ENCODE measurements at regions not wholly inside any gene's neighbourhood (a gene's known extent, or its start where the extent isn't known, plus 50 kb on each side); places are given as distances from the start of the nearest gene placed in this dataset.

GRCh38 chr4:59175617-59176016 lies 2024.5 kb upstream of the ADGRL3 start:
- Histone ChIP-seq H3K79me2 (ENCODE audit: control insufficient read depth, insufficient read depth, low read length) (no peaks in the 10 kb centered on the region), H3K27me3 (ENCODE audit: insufficient read depth, low read length, poor library complexity) (no peaks in the 10 kb centered on the region), H4K8ac (ENCODE audit: low read depth, low read length) (no peak overlapping the region), H2AK5ac (ENCODE audit: low read length) (no peak overlapping the region), H3K36me3 (ENCODE audit: control insufficient read depth, insufficient read depth, low read length) (no peaks in the 10 kb centered on the region), H3K4me3 (ENCODE audit: low read length) (no peak overlapping the region), H3K56ac (ENCODE audit: low read length) (no peak overlapping the region), H3K4ac (ENCODE audit: low read depth, low read length) (no peak overlapping the region), H3K79me1 (ENCODE audit: low read length) (no peaks in the 10 kb centered on the region), H3K27ac (ENCODE audit: low read depth, low read length) (no peak overlapping the region), H2BK120ac (ENCODE audit: low read depth, low read length) (no peak overlapping the region), H3K18ac (ENCODE audit: low read length) (no peak overlapping the region), H3K9ac (ENCODE audit: low read length) (no peak overlapping the region), H4K5ac (ENCODE audit: low read length) (no peak overlapping the region), H3K4me1 (ENCODE audit: control insufficient read depth, low read depth, low read length) (no peaks in the 10 kb centered on the region), H2BK5ac (ENCODE audit: low read length) (no peak overlapping the region), H2BK15ac (replicated peaks; ENCODE audit: low read depth) (no peak overlapping the region), H3K4me2 (ENCODE audit: low read length) (no peak overlapping the region), H3K23ac (ENCODE audit: low read length) (no peak overlapping the region)
- DNase-seq: no peak
- no CpG with 5 or more reads among the region's 1 CpG for WGBS (ENCODE audit: extremely low coverage, insufficient coverage, low lambda C conversion rate)

GRCh38 chr4:59179372-59179771 lies 2020.8 kb upstream of the ADGRL3 start:
- Histone ChIP-seq H4K5ac (ENCODE audit: low read length) (no peak overlapping the region), H2AK5ac (ENCODE audit: low read length) (no peak overlapping the region), H3K27ac (ENCODE audit: low read depth, low read length) (no peak overlapping the region), H2BK120ac (ENCODE audit: low read depth, low read length) (no peak overlapping the region), H3K79me1 (ENCODE audit: low read length) (no peaks in the 10 kb centered on the region), H3K4ac (ENCODE audit: low read depth, low read length) (no peak overlapping the region), H3K79me2 (ENCODE audit: control insufficient read depth, insufficient read depth, low read length) (no peaks in the 10 kb centered on the region), H3K56ac (ENCODE audit: low read length) (no peak overlapping the region), H3K4me2 (ENCODE audit: low read length) (no peak overlapping the region), H3K4me3 (ENCODE audit: low read length) (no peak overlapping the region), H3K23ac (ENCODE audit: low read length) (no peak overlapping the region), H2BK15ac (replicated peaks; ENCODE audit: low read depth) (no peak overlapping the region), H3K4me1 (ENCODE audit: control insufficient read depth, low read depth, low read length) (no peaks in the 10 kb centered on the region), H3K36me3 (ENCODE audit: control insufficient read depth, insufficient read depth, low read length) (no peaks in the 10 kb centered on the region), H3K9ac (ENCODE audit: low read length) (no peak overlapping the region), H3K18ac (ENCODE audit: low read length) (no peak overlapping the region), H3K27me3 (ENCODE audit: insufficient read depth, low read length, poor library complexity) (no peaks in the 10 kb centered on the region), H4K8ac (ENCODE audit: low read depth, low read length) (no peak overlapping the region), H2BK5ac (ENCODE audit: low read length) (no peak overlapping the region)
- DNase-seq: no peak

GRCh38 chr4:59180161-59180560 lies 2020.0 kb upstream of the ADGRL3 start:
- H2BK15ac ChIP-seq (replicated peaks; ENCODE audit: low read depth): no peak overlapping the region
- H3K4me2 ChIP-seq (ENCODE audit: low read length): no peak overlapping the region
- no peak overlapping the region for H4K5ac ChIP-seq (ENCODE audit: low read length)
- no peak overlapping the region for H3K4me3 ChIP-seq (ENCODE audit: low read length)
- H3K27me3 ChIP-seq (ENCODE audit: insufficient read depth, low read length, poor library complexity): no peaks in the 10 kb centered on the region
- no peaks in the 10 kb centered on the region for H3K4me1 ChIP-seq (ENCODE audit: control insufficient read depth, low read depth, low read length)
- H2BK120ac ChIP-seq (ENCODE audit: low read depth, low read length): no peak overlapping the region
- H3K23ac ChIP-seq (ENCODE audit: low read length): no peak overlapping the region
- WGBS (ENCODE audit: extremely low coverage, insufficient coverage, low lambda C conversion rate): no CpG with 5 or more reads among the region's 11 CpGs
- H3K27ac ChIP-seq (ENCODE audit: low read depth, low read length): no peak overlapping the region
- H3K4ac ChIP-seq (ENCODE audit: low read depth, low read length): no peak overlapping the region
- H4K8ac ChIP-seq (ENCODE audit: low read depth, low read length): no peak overlapping the region
- H3K79me2 ChIP-seq (ENCODE audit: control insufficient read depth, insufficient read depth, low read length): no peaks in the 10 kb centered on the region
- no peak overlapping the region for H2BK5ac ChIP-seq (ENCODE audit: low read length)
- no peak overlapping the region for H3K56ac ChIP-seq (ENCODE audit: low read length)
- no peak for DNase-seq
- no peaks in the 10 kb centered on the region for H3K79me1 ChIP-seq (ENCODE audit: low read length)
- H3K18ac ChIP-seq (ENCODE audit: low read length): no peak overlapping the region
- no peaks in the 10 kb centered on the region for H3K36me3 ChIP-seq (ENCODE audit: control insufficient read depth, insufficient read depth, low read length)
- H3K9ac ChIP-seq (ENCODE audit: low read length): no peak overlapping the region
- H2AK5ac ChIP-seq (ENCODE audit: low read length): no peak overlapping the region

GRCh38 chr4:59180969-59181368 lies 2019.2 kb upstream of the ADGRL3 start:
- H3K23ac ChIP-seq (ENCODE audit: low read length): no peak overlapping the region
- H2AK5ac ChIP-seq (ENCODE audit: low read length): no peak overlapping the region
- no peaks in the 10 kb centered on the region for H3K4me1 ChIP-seq (ENCODE audit: control insufficient read depth, low read depth, low read length)
- no peak overlapping the region for H3K27ac ChIP-seq (ENCODE audit: low read depth, low read length)
- DNase-seq: no peak
- H3K27me3 ChIP-seq (ENCODE audit: insufficient read depth, low read length, poor library complexity): no peaks in the 10 kb centered on the region
- no peak overlapping the region for H3K4me3 ChIP-seq (ENCODE audit: low read length)
- H3K56ac ChIP-seq (ENCODE audit: low read length): no peak overlapping the region
- H3K4ac ChIP-seq (ENCODE audit: low read depth, low read length): no peak overlapping the region
- no peak overlapping the region for H4K5ac ChIP-seq (ENCODE audit: low read length)
- H3K9ac ChIP-seq (ENCODE audit: low read length): no peak overlapping the region
- H3K79me2 ChIP-seq (ENCODE audit: control insufficient read depth, insufficient read depth, low read length): no peaks in the 10 kb centered on the region
- no peak overlapping the region for H2BK5ac ChIP-seq (ENCODE audit: low read length)
- H3K36me3 ChIP-seq (ENCODE audit: control insufficient read depth, insufficient read depth, low read length): no peaks in the 10 kb centered on the region
- H2BK15ac ChIP-seq (replicated peaks; ENCODE audit: low read depth): no peak overlapping the region
- H3K4me2 ChIP-seq (ENCODE audit: low read length): no peak overlapping the region
- no peak overlapping the region for H3K18ac ChIP-seq (ENCODE audit: low read length)
- no peak overlapping the region for H2BK120ac ChIP-seq (ENCODE audit: low read depth, low read length)
- H3K79me1 ChIP-seq (ENCODE audit: low read length): no peaks in the 10 kb centered on the region
- no peak overlapping the region for H4K8ac ChIP-seq (ENCODE audit: low read depth, low read length)

- no peak overlapping the region for H3K9ac ChIP-seq (ENCODE audit: low read length)
- H2BK5ac ChIP-seq (ENCODE audit: low read length): no peak overlapping the region
- no peaks in the 10 kb centered on the region for H3K79me1 ChIP-seq (ENCODE audit: low read length)
- H3K27me3 ChIP-seq (ENCODE audit: insufficient read depth, low read length, poor library complexity): no peaks in the 10 kb centered on the region
- no peak for DNase-seq
- WGBS (ENCODE audit: extremely low coverage, insufficient coverage, low lambda C conversion rate): no CpG with 5 or more reads among the region's 2 CpGs
- no peak overlapping the region for H3K4ac ChIP-seq (ENCODE audit: low read depth, low read length)
- no peaks in the 10 kb centered on the region for H3K4me1 ChIP-seq (ENCODE audit: control insufficient read depth, low read depth, low read length)
- H3K56ac ChIP-seq (ENCODE audit: low read length): no peak overlapping the region
- H3K4me2 ChIP-seq (ENCODE audit: low read length): no peak overlapping the region
- H4K8ac ChIP-seq (ENCODE audit: low read depth, low read length): no peak overlapping the region
- H3K27ac ChIP-seq (ENCODE audit: low read depth, low read length): no peak overlapping the region
- H3K18ac ChIP-seq (ENCODE audit: low read length): no peak overlapping the region
- H4K5ac ChIP-seq (ENCODE audit: low read length): no peak overlapping the region
- H2BK15ac ChIP-seq (replicated peaks; ENCODE audit: low read depth): no peak overlapping the region
- H3K79me2 ChIP-seq (ENCODE audit: control insufficient read depth, insufficient read depth, low read length): no peaks in the 10 kb centered on the region
- H2BK120ac ChIP-seq (ENCODE audit: low read depth, low read length): no peak overlapping the region
- H3K36me3 ChIP-seq (ENCODE audit: control insufficient read depth, insufficient read depth, low read length): no peaks in the 10 kb centered on the region
- H3K4me3 ChIP-seq (ENCODE audit: low read length): no peak overlapping the region
- H3K23ac ChIP-seq (ENCODE audit: low read length): no peak overlapping the region
- H2AK5ac ChIP-seq (ENCODE audit: low read length): no peak overlapping the region
Measured at GRCh38 chr4:59195839-59196238, 2004.3 kb upstream of the ADGRL3 start.

GRCh38 chr4:59200992-59201391 lies 1999.1 kb upstream of the ADGRL3 start:
- DNase-seq: no peak
- no peak overlapping the region for H3K27ac ChIP-seq (ENCODE audit: low read depth, low read length)
- H3K4me1 ChIP-seq (ENCODE audit: control insufficient read depth, low read depth, low read length): no peaks in the 10 kb centered on the region
- no peaks in the 10 kb centered on the region for H3K36me3 ChIP-seq (ENCODE audit: control insufficient read depth, insufficient read depth, low read length)
- no peaks in the 10 kb centered on the region for H3K27me3 ChIP-seq (ENCODE audit: insufficient read depth, low read length, poor library complexity)
- no peak overlapping the region for H3K18ac ChIP-seq (ENCODE audit: low read length)
- H3K9ac ChIP-seq (ENCODE audit: low read length): no peak overlapping the region
- no peak overlapping the region for H2BK120ac ChIP-seq (ENCODE audit: low read depth, low read length)
- H3K23ac ChIP-seq (ENCODE audit: low read length): no peak overlapping the region
- no peak overlapping the region for H4K5ac ChIP-seq (ENCODE audit: low read length)
- H3K4me3 ChIP-seq (ENCODE audit: low read length): no peak overlapping the region
- no peak overlapping the region for H3K56ac ChIP-seq (ENCODE audit: low read length)
- no peak overlapping the region for H2BK15ac ChIP-seq (replicated peaks; ENCODE audit: low read depth)
- H2BK5ac ChIP-seq (ENCODE audit: low read length): no peak overlapping the region
- no peaks in the 10 kb centered on the region for H3K79me2 ChIP-seq (ENCODE audit: control insufficient read depth, insufficient read depth, low read length)
- H4K8ac ChIP-seq (ENCODE audit: low read depth, low read length): no peak overlapping the region
- no peaks in the 10 kb centered on the region for H3K79me1 ChIP-seq (ENCODE audit: low read length)
- no CpG with 5 or more reads among the region's 2 CpGs for WGBS (ENCODE audit: extremely low coverage, insufficient coverage, low lambda C conversion rate)
- no peak overlapping the region for H3K4ac ChIP-seq (ENCODE audit: low read depth, low read length)
- H2AK5ac ChIP-seq (ENCODE audit: low read length): no peak overlapping the region
- H3K4me2 ChIP-seq (ENCODE audit: low read length): no peak overlapping the region

Measured in mesendoderm (in vitro differentiated cells).